ENCODE measurements at regions not wholly inside any gene's neighbourhood (a gene's known extent, or its start where the extent isn't known, plus 50 kb on each side); places are given as distances from the start of the nearest gene placed in this dataset.

GRCh38 chr12:126198966-126199692 lies 1133.9 kb downstream of the AACS start:
- Mint-ChIP-seq H3K9me3 (no peaks in the 10 kb centered on the region), H3K27me3 (ENCODE audit: low read depth) (0 out of 2 replicates have a peak, but pooled peaks cover 3% of the 10 kb centered on the region), H3K4me3 (no peak overlapping the region), H3K36me3 (ENCODE audit: insufficient read depth in 1 of 3, low read depth in 3 of 3) (no peaks in the 10 kb centered on the region), H3K4me1 (peaks cover 7 to 9% of the 10 kb centered on the region in 2 experiments), H3K27ac (no peak overlapping the region)
- no peak for DNase-seq
- Histone ChIP-seq H4K20me1 (ENCODE audit: control insufficient read depth, insufficient read depth, insufficient read length) (no peaks in the 10 kb centered on the region), H3K4ac (ENCODE audit: low read depth, low read length) (no peak overlapping the region), H4K91ac (ENCODE audit: insufficient read length, low read depth, low read length) (no peak overlapping the region), H4K5ac (ENCODE audit: insufficient read length, low read depth, low read length) (no peak overlapping the region), H3K79me1 (ENCODE audit: insufficient read depth, low read depth, low read length, poor library complexity, severe bottlenecking) (no peaks in the 10 kb centered on the region), H2BK5ac (ENCODE audit: insufficient read length, low read length) (no peak overlapping the region), H3K4me1 (ENCODE audit: insufficient read depth, low read length) (peaks cover 4% of the 10 kb centered on the region; the same call in 1 of the 2 replicates), H2AFZ (ENCODE audit: low read length) (no peak overlapping the region), H3K79me2 (ENCODE audit: insufficient read depth, low read length) (no peaks in the 10 kb centered on the region), H3K27ac (ENCODE audit: insufficient read length, low read depth, low read length) (no peak overlapping the region), H2BK15ac (ENCODE audit: low read depth, low read length) (no peak overlapping the region), H2BK120ac (ENCODE audit: low read depth, low read length, poor library complexity, severe bottlenecking) (no peak overlapping the region), H3K4me2 (ENCODE audit: insufficient read depth, insufficient read length, low read length) (no peak overlapping the region), H3K9me3 (ENCODE audit: control insufficient read depth, low read depth, low read length) (no peaks in the 10 kb centered on the region), H3K27me3 (ENCODE audit: insufficient read depth, low read length) (no peaks in the 10 kb centered on the region), H3K9ac (ENCODE audit: extremely low read depth, insufficient read length, low read length) (no peak overlapping the region), H2BK20ac (ENCODE audit: low read depth, low read length, poor library complexity, severe bottlenecking) (no peak overlapping the region), H3K18ac (ENCODE audit: insufficient read length, low read depth, low read length) (no peak overlapping the region), H3K56ac (ENCODE audit: insufficient read length, low read depth, low read length) (no peak overlapping the region), H2BK12ac (ENCODE audit: insufficient read length, low read depth, low read length) (no peak overlapping the region), H3K14ac (ENCODE audit: insufficient read depth, low read length) (no peak overlapping the region), H4K8ac (replicated peaks; ENCODE audit: insufficient read length, low read depth, low read length) (no peak overlapping the region), H3K23me2 (ENCODE audit: insufficient read length, low read depth, low read length, poor library complexity, severe bottlenecking) (no peaks in the 10 kb centered on the region), H3T11ph (ENCODE audit: low read length) (no peak overlapping the region), H2AK5ac (ENCODE audit: insufficient read length, low read length) (no peak overlapping the region), H3K23ac (ENCODE audit: insufficient read length, low read depth, low read length) (no peak overlapping the region)
- no peak for TF ChIP-seq CTCF (conservative IDR thresholded peaks at IDR 0.05)
- no CpG with 5 or more reads among the region's 6 CpGs for WGBS (ENCODE audit: extremely low coverage, insufficient read length, low lambda C conversion rate)

All from H9 (cell line).